Activated CD8-positive, alpha-beta T cell treated with anti-CD3 and anti-CD28 coated beads, Interleukin-2, amount 10 ng/mL, durations not matched to agents 7 days and 5 days (primary cell): ENCODE measurements at regions not wholly inside any gene's neighbourhood (a gene's known extent, or its start where the extent isn't known, plus 50 kb on each side); places are given as distances from the start of the nearest gene placed in this dataset. TPM values are rescaled to one million over a fixed set of nuclear protein-coding genes. Genes with fewer than 3 reads are reported as not detected.
"Not testable (repeated sequence)": the region's sequence is repeated elsewhere in the genome, so short reads cannot be mapped to it uniquely, and the experiment has no call there.

Experiments
- ATAC-seq: fragments of 150-1000 bp; cut with Tn5 transposase; one replicate; pipeline ENCODE4 v1.10.0; 2021; ENCODE audit warnings: moderate library complexity
- CTCF ChIA-PET: fragments of 350-600 bp; sonication (Branson Sonifier 250); formaldehyde crosslinking; loops from one replicate; lab custom pipeline; 2021; ENCODE audit warnings: antibody characterized with exemption; lab: Charles Lee
- POLR2A ChIA-PET: fragments of 350-600 bp; sonication (Branson Sonifier 250); formaldehyde crosslinking; loops from one replicate; lab custom pipeline; 2021; ENCODE audit warnings: antibody characterized with exemption; lab: Charles Lee
- DNase-seq: peaks from one replicate; pipeline ENCODE4 v3.0.0-alpha.2; 2020
- H3K27ac Mint-ChIP-seq: one replicate; pipeline ENCODE4 v1.8.0; 2021; ENCODE audit warnings: mild to moderate bottlenecking, mixed read lengths
- H3K27me3 Mint-ChIP-seq: one replicate; pipeline ENCODE4 v1.8.0; 2021; ENCODE audit warnings: low read depth, mixed read lengths
- H3K36me3 Mint-ChIP-seq: one replicate; pipeline ENCODE4 v1.8.0; 2021; ENCODE audit warnings: low read depth, mixed read lengths
- H3K4me1 Mint-ChIP-seq: one replicate; pipeline ENCODE4 v1.8.0; 2021; ENCODE audit warnings: low read depth, mixed read lengths
- H3K4me3 Mint-ChIP-seq: one replicate; pipeline ENCODE4 v1.8.0; 2021; ENCODE audit warnings: mild to moderate bottlenecking, mixed read lengths
- H3K9me3 Mint-ChIP-seq: one replicate; pipeline ENCODE4 v1.8.0; 2022; ENCODE audit warnings: mixed read lengths; ENCODE audit not compliant: insufficient read depth
- microRNA-seq: library from miRNA; unstranded; fragments of <30 nt; microRNA quantifications from one replicate; pipeline ENCODE4 v1.2.0, GENCODE V29; 2022

DNA sequence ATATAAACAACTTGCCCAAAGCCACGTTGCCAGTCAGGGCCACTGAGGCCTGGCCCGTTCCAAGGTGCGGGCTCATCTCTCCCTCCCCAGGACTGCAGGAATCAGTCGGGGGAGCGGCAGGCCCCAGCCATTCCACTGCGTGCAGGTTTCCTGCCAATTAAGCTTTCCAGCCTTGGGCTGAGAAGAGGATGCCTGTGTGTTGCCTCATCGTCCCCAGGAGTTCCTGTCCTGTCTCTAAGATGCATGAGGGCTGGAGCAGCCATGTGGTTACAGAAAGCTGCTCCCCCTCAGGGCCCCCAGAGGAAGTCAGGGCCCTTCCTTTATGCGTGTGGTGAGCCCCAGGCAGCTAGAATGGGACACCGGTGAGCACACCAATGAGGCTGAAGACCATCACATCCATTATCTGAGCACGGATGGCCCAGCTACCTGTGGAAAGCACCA is 57.7 kb upstream of the METTL9 start:
- ATAC-seq (peak; percentile 68), DNase-seq (peak; percentile 74)
- H3K27ac Mint-ChIP-seq = peak overlapping the region; percentile 90
- H3K36me3 Mint-ChIP-seq, CTCF ChIA-PET, H3K9me3 Mint-ChIP-seq, POLR2A ChIA-PET, H3K27me3 Mint-ChIP-seq: not testable (repeated sequence)
- peak overlapping the region; percentile 52 for H3K4me3 Mint-ChIP-seq
- peaks cover 35% of the 10 kb centered on the region for H3K4me1 Mint-ChIP-seq

DNA sequence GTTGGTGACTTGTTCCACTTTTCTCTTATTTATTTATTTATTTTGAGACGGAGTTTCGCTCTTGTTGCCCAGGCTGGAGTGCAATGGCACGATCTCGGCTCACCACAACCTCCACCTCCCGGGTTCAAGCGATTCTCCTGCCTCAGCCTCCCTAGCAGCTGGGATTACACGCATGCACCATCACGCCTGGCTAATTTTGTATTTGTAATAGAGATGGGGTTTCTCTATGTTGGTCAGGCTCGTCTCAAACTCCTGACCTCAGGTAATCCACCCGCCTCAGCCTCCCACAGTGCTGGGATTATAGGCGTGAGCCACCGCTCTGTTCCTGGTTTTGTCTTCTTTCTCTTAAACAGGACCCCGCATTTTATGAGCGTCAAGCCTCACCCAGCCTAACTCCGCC is 57.3 kb upstream of the METTL9 start:
- Mint-ChIP-seq H3K27ac (peak overlapping the region; percentile 92), H3K4me1 (peaks cover 35% of the 10 kb centered on the region), H3K4me3 (peak overlapping the region; percentile 51)
- ATAC-seq, POLR2A ChIA-PET, DNase-seq, H3K27me3 Mint-ChIP-seq, H3K36me3 Mint-ChIP-seq, CTCF ChIA-PET, H3K9me3 Mint-ChIP-seq: not testable (repeated sequence)

DNA sequence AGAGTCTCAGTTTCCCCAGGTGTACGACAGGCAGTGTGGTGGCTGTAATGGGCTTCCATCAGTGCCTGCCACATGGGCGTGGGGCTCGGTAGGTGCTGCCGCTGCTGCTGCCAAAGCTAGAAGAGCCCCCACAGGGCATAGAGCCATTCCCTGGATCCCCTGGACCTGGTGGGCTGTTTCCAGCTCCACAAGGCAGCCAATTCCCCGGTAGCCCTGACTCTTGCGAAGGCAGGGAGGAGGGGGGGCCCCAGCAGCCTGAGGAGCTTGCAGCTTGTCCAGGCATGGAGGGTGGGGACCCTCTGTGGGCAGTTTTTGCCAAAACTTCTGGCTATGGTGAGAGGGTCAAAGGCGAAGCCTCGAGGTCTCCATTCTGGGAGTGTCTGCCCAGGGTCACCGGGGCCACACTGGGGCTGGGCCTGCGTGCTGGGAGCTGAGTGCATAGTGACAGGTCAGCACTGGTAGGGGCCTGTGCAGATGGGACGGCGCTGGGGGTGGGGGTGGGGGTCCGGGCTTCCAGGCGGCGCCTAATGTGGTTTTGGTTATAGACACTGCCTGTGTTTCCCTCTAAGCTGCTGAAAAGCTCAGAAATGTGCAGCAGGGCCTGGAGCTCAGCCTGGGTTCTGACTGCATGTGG is 56.8 kb upstream of the METTL9 start:
- CTCF ChIA-PET, ATAC-seq, H3K36me3 Mint-ChIP-seq, H3K27me3 Mint-ChIP-seq, H3K9me3 Mint-ChIP-seq, POLR2A ChIA-PET, H3K4me3 Mint-ChIP-seq, DNase-seq, H3K27ac Mint-ChIP-seq: not testable (repeated sequence)
- peaks cover 35% of the 10 kb centered on the region for H3K4me1 Mint-ChIP-seq

DNA sequence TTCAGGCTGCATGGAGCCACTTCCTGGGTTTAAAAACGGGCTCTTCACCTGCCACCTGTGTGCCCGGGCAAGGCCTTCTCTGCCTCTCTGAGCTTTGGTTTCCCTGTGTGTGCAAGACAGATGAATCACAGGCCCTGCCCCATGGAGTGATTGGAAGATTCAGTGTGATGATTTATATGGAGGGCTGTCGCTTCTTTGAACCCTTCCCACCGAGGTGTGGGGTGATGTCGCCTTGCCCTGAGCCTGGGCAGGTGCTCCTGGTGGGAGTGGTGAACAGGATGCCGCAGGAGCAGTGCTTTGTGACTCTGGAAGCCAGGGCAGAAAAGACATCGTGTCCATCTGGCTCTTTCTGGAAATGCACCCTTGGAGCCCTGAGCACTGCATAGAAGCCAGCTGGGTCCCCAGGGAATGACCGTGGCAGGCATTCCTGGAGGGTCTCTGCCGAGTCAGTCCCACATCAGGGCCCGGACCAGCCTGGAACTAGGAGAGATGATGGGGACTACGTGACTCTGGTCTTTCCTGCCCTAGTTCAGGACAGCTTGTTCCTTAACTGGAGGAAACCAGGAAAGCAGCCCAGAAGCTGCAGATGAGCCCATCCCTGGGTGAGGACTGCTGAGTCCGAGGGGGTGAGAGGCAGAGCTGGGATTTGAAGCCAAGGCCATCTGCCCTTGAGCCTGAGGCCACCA is 56.1 kb upstream of the METTL9 start:
- H3K9me3 Mint-ChIP-seq, CTCF ChIA-PET, H3K36me3 Mint-ChIP-seq, DNase-seq, H3K27me3 Mint-ChIP-seq, POLR2A ChIA-PET, ATAC-seq, H3K4me3 Mint-ChIP-seq: not testable (repeated sequence)
- peak overlapping the region; percentile 45 for H3K27ac Mint-ChIP-seq
- H3K4me1 Mint-ChIP-seq = peaks cover 35% of the 10 kb centered on the region

DNA sequence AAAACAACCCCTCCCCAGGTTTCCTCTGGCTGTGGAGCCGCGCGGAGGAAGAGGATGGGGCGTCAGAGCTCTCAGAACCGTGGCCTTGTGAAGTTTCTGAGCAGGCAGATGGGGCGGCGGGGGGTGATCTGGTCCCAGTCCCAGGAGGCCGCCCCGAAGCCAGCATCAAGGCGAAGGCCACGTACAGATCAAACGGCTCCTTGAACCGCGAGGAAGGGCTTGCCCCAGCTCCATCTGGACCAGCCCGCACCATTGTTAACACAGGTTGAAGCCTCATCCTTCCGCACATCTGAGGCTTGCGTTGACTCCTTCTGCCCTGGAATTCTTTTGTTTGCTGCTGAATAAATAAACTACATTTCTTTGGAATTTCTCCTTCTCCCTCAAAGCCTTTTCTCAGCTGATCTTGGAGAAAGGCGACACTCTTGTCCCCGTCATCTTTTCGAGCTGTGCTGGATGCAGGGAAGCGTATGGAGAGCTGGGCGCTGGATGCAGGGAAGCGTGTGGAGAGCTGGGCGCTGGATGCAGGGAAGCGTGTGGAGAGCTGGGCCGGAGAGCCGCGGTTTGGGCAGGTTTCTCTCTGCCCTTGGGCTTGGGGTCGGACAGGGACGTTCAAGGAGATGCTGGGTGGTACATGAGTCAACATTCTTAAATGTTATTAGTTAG is 53.6 kb upstream of the METTL9 start:
- ATAC-seq, H3K4me3 Mint-ChIP-seq, CTCF ChIA-PET, H3K36me3 Mint-ChIP-seq, H3K27me3 Mint-ChIP-seq, H3K27ac Mint-ChIP-seq, H3K9me3 Mint-ChIP-seq, POLR2A ChIA-PET, DNase-seq: not testable (repeated sequence)
- peaks cover 20% of the 10 kb centered on the region for H3K4me1 Mint-ChIP-seq

DNA sequence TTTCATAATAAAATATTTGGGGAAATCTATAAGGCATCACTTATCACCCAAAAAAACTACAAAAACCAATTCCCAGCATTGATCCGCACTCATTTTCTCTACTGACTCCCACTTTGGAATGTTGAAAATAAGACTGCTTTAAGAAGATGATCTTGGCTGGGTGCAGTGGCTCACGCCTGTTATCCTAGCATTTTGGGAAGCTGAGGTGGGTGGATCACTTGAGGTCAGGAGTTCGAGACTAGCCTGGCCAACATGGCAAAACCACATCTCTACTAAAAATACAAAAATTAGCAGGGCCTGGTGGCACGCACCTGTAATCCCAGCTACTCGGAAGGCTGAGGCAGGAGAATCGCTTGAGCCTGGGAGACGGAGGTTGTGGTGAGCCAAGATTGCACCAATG is 50.0 kb upstream of the METTL9 start:
- H3K36me3 Mint-ChIP-seq, CTCF ChIA-PET, DNase-seq, H3K4me3 Mint-ChIP-seq, H3K27me3 Mint-ChIP-seq, H3K4me1 Mint-ChIP-seq, H3K27ac Mint-ChIP-seq, H3K9me3 Mint-ChIP-seq, POLR2A ChIA-PET, ATAC-seq: not testable (repeated sequence)

Small RNA genes lying in the stretch of these regions (microRNA-seq; reads per million reads assigned to microRNA genes)
- gene MIR3680-1 = not detected
